B cell (primary cell): ENCODE measurements at regions not wholly inside any gene's neighbourhood (a gene's known extent, or its start where the extent isn't known, plus 50 kb on each side); places are given as distances from the start of the nearest gene placed in this dataset.

Source experiments
- ATAC-seq: fragments of 200-7000 bp; cut with Tn5 transposase; one replicate; pipeline ENCODE4 v1.10.0; 2021; ENCODE audit warnings: low read depth, mild to moderate bottlenecking, moderate number of reproducible peaks, moderate library complexity
- CTCF ChIA-PET: fragments of 350-600 bp; sonication (Branson Sonifier 250); formaldehyde crosslinking; loops from one replicate; lab custom pipeline; 2021; ENCODE audit warnings: antibody characterized with exemption, inconsistent platforms; lab: Charles Lee
- POLR2A ChIA-PET: fragments of 350-600 bp; sonication (Branson Sonifier 250); formaldehyde crosslinking; loops from one replicate; lab custom pipeline; 2021; ENCODE audit warnings: antibody characterized with exemption; lab: Charles Lee
- DNase-seq: peaks from one replicate; pipeline ENCODE4 v3.0.0; 2013
- H2AFZ ChIP-seq: 2 replicates; pipeline ENCODE4 v1.6.1; 2012; ENCODE audit warnings: mild to moderate bottlenecking, low read depth, low read length; ENCODE audit not compliant: insufficient read depth, poor library complexity, severe bottlenecking
- H3K27ac ChIP-seq, 2 donors: 1 replicate in 1 of 2; 2 replicates in 1 of 2; pipeline ENCODE4 v1.5.1; 2012 to 2013; ENCODE audit warnings: low read length in 2 of 2, mild to moderate bottlenecking in 2 of 2, moderate library complexity in 1 of 2
- H3K27me3 ChIP-seq, 4 experiments: fragments of 200-600 bp in 1 of 4; sonication (generic) in 1 of 4; replicated peaks in 1 of 4; 1 replicate in 2 of 4; 2 replicates in 2 of 4; pipeline versions ENCODE4 v1.6.1 to v1.7.0; 2013 to 2016; ENCODE audit warnings: low read length in 3 of 4, mild to moderate bottlenecking in 2 of 4, mixed read lengths in 1 of 4, moderate library complexity in 1 of 4; ENCODE audit not compliant: insufficient read depth in 4 of 4, control insufficient read depth in 3 of 4; ENCODE audit errors: control extremely low read depth in 1 of 4
- H3K36me3 ChIP-seq, 2 experiments: replicated peaks in 1 of 2; 1 replicate in 1 of 2; 2 replicates in 1 of 2; pipeline versions ENCODE4 v1.6.1 to v1.7.1; 2013; ENCODE audit warnings: low read length in 1 of 2; ENCODE audit not compliant: insufficient read depth in 2 of 2, control insufficient read depth in 1 of 2; ENCODE audit errors: control extremely low read depth in 1 of 2, extremely low read depth in 1 of 2
- H3K4me1 ChIP-seq, 2 donors: fragments of 200-600 bp in 1 of 2; sonication (generic) in 1 of 2; 1 replicate in 1 of 2; 2 replicates in 1 of 2; pipeline versions ENCODE4 v1.5.1 to v1.6.1; 2013 to 2017; ENCODE audit warnings: low read length in 2 of 2; ENCODE audit not compliant: control insufficient read depth in 2 of 2, insufficient read depth in 2 of 2
- H3K4me2 ChIP-seq: replicated peaks from 2 replicates; pipeline ENCODE3; 2012; ENCODE audit warnings: mild to moderate bottlenecking, low read depth, low read length; ENCODE audit not compliant: poor library complexity, severe bottlenecking
- H3K4me3 ChIP-seq, 5 experiments: fragments of 200-600 bp in 1 of 5; sonication (generic) in 1 of 5; 1 replicate in 3 of 5; 2 replicates in 2 of 5; pipeline versions ENCODE4 v1.5.1 to v1.7.0; 2011 to 2016; ENCODE audit warnings: low read length in 4 of 5, mild to moderate bottlenecking in 4 of 5, low read depth in 2 of 5, control low read depth in 1 of 5, moderate library complexity in 1 of 5; ENCODE audit not compliant: insufficient read depth in 1 of 5; ENCODE audit errors: control extremely low read depth in 1 of 5, extremely low read depth in 1 of 5
- H3K79me2 ChIP-seq: fragments of 200-600 bp; sonication (generic); one replicate; pipeline ENCODE4 v1.6.0; 2016; ENCODE audit warnings: low read length; ENCODE audit not compliant: control insufficient read depth, insufficient read depth
- H3K9ac ChIP-seq: fragments of 200-600 bp; sonication (generic); 2 replicates; pipeline ENCODE4 v1.6.1; 2017; ENCODE audit warnings: mild to moderate bottlenecking, low read length, moderate library complexity
- H3K9me3 ChIP-seq, 3 donors: one replicate each; pipeline versions ENCODE4 v1.6.1 to v1.7.1; 2013; ENCODE audit warnings: low read length in 2 of 3; ENCODE audit not compliant: control insufficient read depth in 2 of 3, insufficient read depth in 1 of 3; ENCODE audit errors: control extremely low read depth in 1 of 3
- H4K20me1 ChIP-seq: 2 replicates; pipeline ENCODE4 v1.6.0; 2012; ENCODE audit warnings: mild to moderate bottlenecking, low read length; ENCODE audit not compliant: insufficient read depth, control insufficient read depth, poor library complexity, severe bottlenecking
- H3K27ac Mint-ChIP-seq: one replicate; pipeline ENCODE4 v1.8.0; 2021; ENCODE audit warnings: mixed read lengths
- H3K27me3 Mint-ChIP-seq: one replicate; pipeline ENCODE4 v1.8.0; 2021; ENCODE audit warnings: mixed read lengths
- H3K4me1 Mint-ChIP-seq: one replicate; pipeline ENCODE4 v1.8.0; 2021; ENCODE audit warnings: mixed read lengths
- H3K4me3 Mint-ChIP-seq: one replicate; pipeline ENCODE4 v1.8.0; 2021; ENCODE audit warnings: mixed read lengths
- H3K9me3 Mint-ChIP-seq: one replicate; pipeline ENCODE4 v1.8.0; 2022; ENCODE audit warnings: mixed read lengths; ENCODE audit not compliant: insufficient read depth
- CTCF ChIP-seq: fragments of 200-600 bp; IDR thresholded peaks from one replicate; pipeline ENCODE4 v1.8.0; 2022; ENCODE audit warnings: antibody characterized with exemption, mild to moderate bottlenecking
- EZH2 ChIP-seq: IDR thresholded peaks from 2 replicates; pipeline ENCODE4 v1.6.1; 2012; ENCODE audit warnings: borderline replicate concordance, low read depth, mild to moderate bottlenecking, moderate library complexity, low read length; ENCODE audit not compliant: insufficient read depth, poor library complexity, severe bottlenecking
- WGBS: methylation state at CpG from one replicate; pipeline ENCODE4 v1.1.5; 2013; ENCODE audit warnings: missing lambda C conversion rate; ENCODE audit not compliant: insufficient coverage; 5-methylcytosine and 5-hydroxymethylcytosine counted together
- intact Hi-C: fragments of 100-400 bp; cut with micrococcal nuclease; formaldehyde crosslinking; loops from one replicate; pipeline ENCODE4 v1.10.0; 2022

GRCh38 chr11:70725278-70725677 is 326.9 kb downstream of the CTTN start:
- H3K79me2 ChIP-seq: no peaks in the 10 kb centered on the region
- peaks cover 0 to 4% (median 0%) of the 10 kb centered on the region in 3 donors for H3K9me3 ChIP-seq
- no peak for DNase-seq
- H3K27me3 Mint-ChIP-seq: no peaks in the 10 kb centered on the region
- no peak overlapping the region for H3K9ac ChIP-seq
- no peaks in the 10 kb centered on the region for H3K9me3 Mint-ChIP-seq
- H3K27ac Mint-ChIP-seq: no peak overlapping the region
- WGBS: 90% methylated on average over 10 of the region's 10 CpGs
- H3K4me2 ChIP-seq: no peak overlapping the region
- no peaks in the 10 kb centered on the region for H3K4me1 ChIP-seq
- H3K4me1 Mint-ChIP-seq: no peaks in the 10 kb centered on the region
- TF ChIP-seq CTCF: no peak
- TF ChIP-seq EZH2: no peak
- ATAC-seq: no peak
- no peaks in the 10 kb centered on the region for H4K20me1 ChIP-seq
- no peak overlapping the region for H2AFZ ChIP-seq
- no peaks in the 10 kb centered on the region for H3K36me3 ChIP-seq
- H3K27me3 ChIP-seq: no peaks in the 10 kb centered on the region
- POLR2A ChIA-PET: no interaction called here
- no peak overlapping the region for H3K4me3 ChIP-seq
- H3K4me3 Mint-ChIP-seq: no peak overlapping the region
- intact Hi-C loops: no loop called here
- H3K27ac ChIP-seq: no peak overlapping the region
- CTCF ChIA-PET: no interaction called here

- Mint-ChIP-seq H3K4me1 (no peaks in the 10 kb centered on the region), H3K9me3 (no peaks in the 10 kb centered on the region), H3K4me3 (no peak overlapping the region), H3K27me3 (no peaks in the 10 kb centered on the region), H3K27ac (no peak overlapping the region)
- H3K79me2 ChIP-seq: no peaks in the 10 kb centered on the region
- no peak for DNase-seq
- no peaks in the 10 kb centered on the region for H3K36me3 ChIP-seq
- WGBS: 93% methylated on average over 5 of the region's 7 CpGs
- ChIA-PET POLR2A (no interaction called here), CTCF (no interaction called here)
- peaks cover 0 to 4% (median 0%) of the 10 kb centered on the region in 3 donors for H3K9me3 ChIP-seq
- no peak overlapping the region for H3K27ac ChIP-seq
- no peak overlapping the region for H3K9ac ChIP-seq
- no peak for TF ChIP-seq CTCF
- intact Hi-C loops: no loop called here
- no peaks in the 10 kb centered on the region for H3K27me3 ChIP-seq
- no peak for ATAC-seq
- H3K4me1 ChIP-seq: no peaks in the 10 kb centered on the region
- no peak overlapping the region for H2AFZ ChIP-seq
- no peaks in the 10 kb centered on the region for H4K20me1 ChIP-seq
- no peak overlapping the region for H3K4me2 ChIP-seq
- H3K4me3 ChIP-seq: no peak overlapping the region
Observed at GRCh38 chr11:70725739-70726138, 327.4 kb downstream of the CTTN start.
